ENCODE measurements at regions not wholly inside any gene's neighbourhood (a gene's known extent, or its start where the extent isn't known, plus 50 kb on each side); places are given as distances from the start of the nearest gene placed in this dataset.

- ATAC-seq (no peak), DNase-seq (ENCODE audit: low spot score) (no peak)
- intact Hi-C loops (cut with DNase I), result no loop called here
Measured at GRCh38 chr6:68427630-68428029, 207.5 kb upstream of the ADGRB3 start.

GRCh38 chr6:68410021-68410420 lies 225.1 kb upstream of the ADGRB3 start:
- intact Hi-C loops (cut with DNase I), result no loop called here
- DNase-seq (ENCODE audit: low spot score) (no peak), ATAC-seq (no peak)

GRCh38 chr6:68400396-68400795 lies 234.7 kb upstream of the ADGRB3 start:
- intact Hi-C loops (cut with DNase I), result no loop called here
- DNase-seq (ENCODE audit: low spot score) (no peak), ATAC-seq (no peak)

DNA sequence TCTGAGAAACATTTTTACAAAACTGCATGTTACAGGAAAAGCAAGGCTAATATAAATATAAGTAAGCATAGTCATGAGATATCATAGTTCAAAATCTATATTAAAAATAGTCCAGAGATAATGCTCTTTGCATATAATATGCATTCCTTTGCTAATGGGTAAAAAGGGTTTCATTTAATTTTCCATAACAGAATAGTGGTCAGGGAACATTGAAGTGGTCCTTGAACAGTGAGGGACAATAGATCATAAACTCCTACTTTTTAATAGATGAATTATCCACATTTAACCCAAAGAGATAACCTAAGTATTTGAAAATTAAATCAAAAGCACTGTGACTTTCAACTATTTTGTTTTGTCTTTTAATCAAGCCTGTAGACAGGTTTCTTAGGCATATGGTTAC lies 243.1 kb upstream of the ADGRB3 start:
- ATAC-seq, result no peak
- intact Hi-C loops (cut with DNase I), result no loop called here
- no peak for DNase-seq (ENCODE audit: low spot score)

GRCh38 chr6:68372991-68373390 lies 262.1 kb upstream of the ADGRB3 start:
- intact Hi-C loops (cut with DNase I), result no loop called here
- DNase-seq (ENCODE audit: low spot score) (no peak), ATAC-seq (no peak)

- intact Hi-C loops (cut with DNase I), result no loop called here
- ATAC-seq (no peak), DNase-seq (ENCODE audit: low spot score) (no peak)
Measured at GRCh38 chr6:68368845-68369244, 266.2 kb upstream of the ADGRB3 start.

DNA sequence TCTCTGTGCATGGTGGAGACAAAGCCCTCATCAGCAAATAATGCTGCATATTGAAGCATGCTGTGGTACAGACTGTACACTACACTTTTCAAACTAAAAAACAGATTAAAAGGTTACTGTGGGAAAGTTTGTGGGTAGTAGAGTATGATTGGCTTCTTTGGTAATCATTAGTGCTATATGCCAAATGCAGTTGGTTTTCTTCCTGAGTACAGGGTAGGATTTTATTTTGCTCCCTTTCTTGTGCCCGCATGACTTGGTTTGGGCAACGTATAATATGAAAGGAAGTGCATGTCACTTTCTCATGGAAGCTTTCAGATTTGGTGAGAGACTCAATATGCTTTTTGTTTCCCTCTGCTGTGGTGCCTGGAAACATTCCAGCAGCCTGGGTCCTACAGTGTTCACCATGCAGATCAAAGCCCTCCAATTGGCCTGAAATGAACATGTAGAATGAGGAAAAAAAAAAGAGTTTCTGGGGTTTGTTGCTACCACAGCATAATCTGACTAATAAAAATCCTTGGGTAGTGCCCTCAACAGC lies 270.7 kb upstream of the ADGRB3 start:
- intact Hi-C loops (cut with DNase I), result no loop called here
- ATAC-seq, result no peak
- DNase-seq (ENCODE audit: low spot score), result no peak

GRCh38 chr6:68343901-68344300 lies 291.2 kb upstream of the ADGRB3 start:
- intact Hi-C loops (cut with DNase I), result no loop called here
- ATAC-seq (no peak), DNase-seq (ENCODE audit: low spot score) (no peak)

GRCh38 chr6:68342286-68342685 lies 292.8 kb upstream of the ADGRB3 start:
- intact Hi-C loops (cut with DNase I), result no loop called here
- no peak for ATAC-seq
- no peak for DNase-seq (ENCODE audit: low spot score)

GRCh38 chr6:68339488-68340131 lies 295.5 kb upstream of the ADGRB3 start:
- DNase-seq (ENCODE audit: low spot score), result no peak
- no peak for ATAC-seq
- intact Hi-C loops (cut with DNase I), result no loop called here

DNA sequence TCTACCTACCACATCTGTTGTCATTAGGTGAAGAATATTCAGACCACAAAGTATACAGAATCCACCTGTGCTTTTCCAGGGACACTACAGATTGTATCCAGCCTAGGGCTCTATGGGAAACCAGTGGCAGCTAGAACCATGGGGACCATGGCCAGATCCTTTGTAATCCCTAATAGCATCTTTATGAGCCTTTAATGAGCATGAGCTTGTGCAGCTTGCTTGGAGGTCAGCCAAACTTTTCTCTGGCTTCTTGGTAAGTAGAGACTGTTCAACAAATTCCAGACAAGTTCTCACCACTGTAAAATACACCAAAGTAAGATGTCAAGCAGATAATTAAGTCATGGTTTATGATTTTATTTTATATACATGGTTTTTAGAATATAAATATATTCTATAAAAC lies 301.6 kb upstream of the ADGRB3 start:
- DNase-seq (ENCODE audit: low spot score) (no peak), ATAC-seq (no peak)
- intact Hi-C loops (cut with DNase I), result no loop called here

DNA sequence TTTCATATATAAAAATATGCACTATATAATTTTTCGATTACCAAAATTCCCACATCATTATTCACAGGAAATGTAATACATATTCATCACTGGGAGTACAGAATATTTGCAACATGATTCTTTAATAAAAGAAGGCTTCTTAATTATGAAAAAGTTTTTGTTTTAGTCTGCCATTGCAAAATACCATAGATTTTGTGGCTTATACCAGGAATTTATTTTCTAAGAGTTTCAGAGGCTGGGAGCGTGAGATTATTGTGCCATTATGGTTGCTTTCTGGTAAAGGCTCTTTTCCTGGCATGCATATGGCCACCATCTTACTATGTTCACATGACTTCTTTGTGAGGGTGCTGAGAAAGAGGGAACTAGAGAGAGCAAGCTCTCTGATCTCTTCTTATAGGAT lies 306.9 kb upstream of the ADGRB3 start:
- no peak for DNase-seq (ENCODE audit: low spot score)
- intact Hi-C loops (cut with DNase I), result no loop called here
- ATAC-seq, result no peak

- ATAC-seq, result no peak
Measured at GRCh38 chr6:68326762-68327161, 308.3 kb upstream of the ADGRB3 start.

GRCh38 chr6:68317366-68317765 lies 317.7 kb upstream of the ADGRB3 start:
- ATAC-seq, result no peak
- intact Hi-C loops (cut with DNase I), result no loop called here
- no peak for DNase-seq (ENCODE audit: low spot score)

More at GRCh38 chr6:68326762-68327161, 308.3 kb upstream of the ADGRB3 start:
- DNase-seq (ENCODE audit: low spot score), result no peak
- intact Hi-C loops (cut with DNase I), result no loop called here

DNA sequence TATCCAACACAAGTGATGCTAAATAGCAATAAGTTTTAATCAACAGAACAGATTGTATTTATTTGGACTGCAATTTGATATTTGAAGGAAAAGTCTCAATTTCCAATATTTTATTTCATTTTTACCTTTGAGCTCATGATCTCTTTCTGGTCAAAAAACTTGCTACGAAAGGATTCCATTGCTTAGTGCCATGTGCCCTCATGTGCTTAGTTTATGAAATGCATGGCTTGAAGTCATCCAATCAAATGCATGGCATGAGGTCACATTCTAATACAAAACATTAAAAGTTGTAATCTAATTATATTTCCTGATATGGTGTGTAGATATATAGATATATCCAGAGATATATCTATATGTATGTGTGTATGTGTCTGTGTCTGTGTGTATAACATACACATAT lies 321.2 kb upstream of the ADGRB3 start:
- no peak for ATAC-seq
- intact Hi-C loops (cut with DNase I), result no loop called here
- no peak for DNase-seq (ENCODE audit: low spot score)

DNA sequence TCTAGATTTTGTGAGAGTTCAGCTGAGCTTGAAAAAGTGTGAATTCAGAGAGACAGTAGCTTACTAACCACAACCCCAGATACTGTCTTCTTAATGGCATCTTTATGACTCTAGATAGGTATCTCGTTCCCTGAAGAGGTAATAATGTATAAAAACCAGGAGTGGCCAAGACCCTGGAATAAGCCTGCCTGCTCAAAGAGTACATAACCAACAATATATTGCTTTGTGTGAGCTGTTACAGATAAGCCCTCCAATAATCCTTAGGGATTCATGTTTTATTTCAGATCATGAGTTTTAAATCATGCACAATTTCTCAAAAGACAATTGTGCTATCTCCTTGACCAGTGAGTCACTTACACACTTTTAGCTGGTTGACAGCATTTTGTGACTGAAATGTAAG lies 327.8 kb upstream of the ADGRB3 start:
- ATAC-seq (no peak), DNase-seq (ENCODE audit: low spot score) (no peak)
- intact Hi-C loops (cut with DNase I), result no loop called here

DNA sequence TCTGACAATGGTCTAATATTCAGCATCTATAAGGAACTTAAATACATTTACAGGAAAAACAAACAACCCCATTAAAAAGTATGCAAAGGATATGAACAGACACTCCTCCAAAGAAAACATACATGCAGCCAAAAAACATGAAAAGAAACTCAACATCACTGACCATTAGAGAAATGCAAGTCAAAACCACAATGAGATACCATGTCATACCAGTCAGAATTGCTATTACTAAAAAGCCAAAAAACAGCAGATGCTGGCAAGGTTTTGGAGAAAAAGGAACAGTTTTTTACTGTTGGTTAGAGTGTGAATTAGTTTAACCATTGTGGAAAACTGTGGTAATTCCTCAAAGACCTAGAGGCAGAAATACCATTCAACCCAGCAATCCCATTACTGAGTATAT lies 339.0 kb upstream of the ADGRB3 start:
- ATAC-seq (no peak), DNase-seq (ENCODE audit: low spot score) (no peak)
- intact Hi-C loops (cut with DNase I), result no loop called here

GRCh38 chr6:68282646-68283045 lies 352.4 kb upstream of the ADGRB3 start:
- intact Hi-C loops (cut with DNase I), result no loop called here
- DNase-seq (ENCODE audit: low spot score), result no peak
- ATAC-seq, result no peak

DNA sequence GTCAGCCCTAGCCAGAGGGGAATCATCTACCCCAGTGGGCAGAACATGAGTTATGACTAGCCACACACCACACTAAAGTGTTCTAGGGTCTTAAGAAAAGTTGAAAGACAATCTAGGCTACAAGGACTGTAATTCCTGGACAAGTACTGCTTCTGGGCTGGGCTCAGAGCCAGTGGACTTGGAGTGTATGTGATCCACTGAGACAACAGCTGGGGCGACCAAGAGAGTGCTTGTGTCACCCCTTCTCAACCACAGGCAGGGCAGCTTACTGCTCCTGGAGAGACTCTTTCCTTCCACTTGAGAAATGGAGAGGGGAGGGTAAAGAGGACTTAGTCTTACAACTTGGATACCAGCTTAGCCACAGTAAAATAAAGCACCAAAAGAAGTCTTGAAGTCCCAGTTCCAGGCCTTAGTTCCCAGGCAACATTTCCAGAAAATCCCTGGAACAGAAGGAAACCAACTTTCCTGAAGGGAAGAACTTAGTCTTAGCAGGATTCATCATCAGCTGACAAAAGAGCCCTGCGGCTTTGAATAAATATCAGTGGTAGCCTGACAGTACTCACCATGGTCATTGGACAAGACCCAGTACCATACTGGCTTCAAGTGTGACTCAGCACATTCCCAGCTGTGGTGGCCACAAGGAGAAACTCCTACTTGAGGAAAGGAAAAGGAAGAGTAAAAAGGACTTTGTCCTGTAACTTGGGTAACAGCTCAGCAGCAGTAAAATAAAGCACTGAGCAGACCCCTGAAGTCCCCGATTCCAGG lies 355.1 kb upstream of the ADGRB3 start:
- no peak for DNase-seq (ENCODE audit: low spot score)
- ATAC-seq, result no peak
- intact Hi-C loops (cut with DNase I), result no loop called here

GRCh38 chr6:68273297-68273696 lies 361.8 kb upstream of the ADGRB3 start:
- DNase-seq (ENCODE audit: low spot score) (no peak), ATAC-seq (no peak)
- intact Hi-C loops (cut with DNase I), result no loop called here

DNA sequence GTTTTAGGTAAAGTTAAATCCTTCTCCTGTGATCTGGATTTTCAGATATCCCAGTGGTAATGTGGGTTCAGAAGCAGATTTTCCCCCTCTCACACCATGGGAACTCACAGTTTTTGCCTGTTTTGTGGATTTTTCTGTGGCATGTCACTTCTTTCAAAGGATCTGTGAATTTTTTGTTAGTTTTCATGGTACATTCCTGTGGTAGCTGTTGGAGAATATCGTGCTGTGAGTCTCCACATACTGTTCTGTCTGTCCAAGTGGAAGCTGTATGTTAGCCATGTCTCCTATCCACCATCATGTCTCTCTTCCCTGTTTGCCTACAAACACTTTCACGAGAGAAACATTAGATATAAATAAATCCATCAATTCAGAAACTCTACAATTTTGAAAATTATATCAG lies 378.7 kb upstream of the ADGRB3 start:
- ATAC-seq (no peak), DNase-seq (ENCODE audit: low spot score) (no peak)
- intact Hi-C loops (cut with DNase I), result no loop called here
